Adrenal gland (tissue), 9 donors: ENCODE measurements at regions not wholly inside any gene's neighbourhood (a gene's known extent, or its start where the extent isn't known, plus 50 kb on each side); places are given as distances from the start of the nearest gene placed in this dataset.
A peak's percentile ranks its signal among the peaks of the same experiment; 100 is the strongest.
"Not testable (repeated sequence)": the region's sequence is repeated elsewhere in the genome, so short reads cannot be mapped to it uniquely, and the experiment has no call there.

Experiments
- DNase-seq, 7 donors: peaks; one replicate each; pipeline ENCODE4 v3.0.0-alpha.2; 2019 to 2020
- H3K27ac ChIP-seq, 5 donors: fragments of 200-600 bp; sonication (generic) in 4 of 5; 1 replicate in 3 of 5; 2 replicates in 2 of 5; pipeline versions ENCODE4 v1.5.1 to v1.8.0; 2016 to 2020; ENCODE audit warnings: mild to moderate bottlenecking in 1 of 5
- H3K27me3 ChIP-seq: fragments of 200-600 bp; 2 replicates; pipeline ENCODE4 v1.8.0; 2021
- H3K36me3 ChIP-seq, 2 donors: fragments of 200-600 bp; replicated peaks in 1 of 2; 1 replicate in 1 of 2; 2 replicates in 1 of 2; pipeline versions ENCODE4 v1.5.1 to v1.8.0; 2018 to 2022
- H3K4me1 ChIP-seq, 2 donors: fragments of 200-600 bp; replicated peaks in 1 of 2; 1 replicate in 1 of 2; 2 replicates in 1 of 2; pipeline versions ENCODE4 v1.5.1 to v1.8.0; 2018 to 2021
- H3K4me3 ChIP-seq, 4 donors: fragments of 200-600 bp; sonication (generic) in 3 of 4; one replicate each; pipeline ENCODE4 v1.5.1; 2016 to 2018
- H3K9me3 ChIP-seq, 3 donors: fragments of 200-600 bp; sonication (generic) in 1 of 3; replicated peaks in 1 of 3; 1 replicate in 2 of 3; 2 replicates in 1 of 3; pipeline versions ENCODE4 v1.5.1 to v1.8.0; 2016 to 2021
- POLR2A ChIP-seq, 2 donors: fragments of 450-650 bp; IDR thresholded peaks; one replicate each; pipeline ENCODE4 v1.6.1; 2017; ENCODE audit warnings: antibody characterized with exemption in 2 of 2, mild to moderate bottlenecking in 2 of 2, moderate library complexity in 1 of 2
- WGBS, 4 donors: extraction: QIAGEN DNeasy Blood & Tissue Kit in 2 of 4; methylation state at CpG; one replicate each; pipeline versions ENCODE4 v1.1.5 to v1.1.7; 2013 to 2017; 5-methylcytosine and 5-hydroxymethylcytosine counted together
- intact Hi-C, 2 donors: fragments of 100-400 bp; cut with DNase I; formaldehyde crosslinking; loops; one replicate each; pipeline versions ENCODE4 v1.14.1 to v1.15.0; 2022 to 2023
- TF ChIP-seq, protein P1 (sequence below), 6 experiments: fragments of 450-650 bp in 4 of 6; fragments of 200-600 bp in 2 of 6; sonication (generic) in 1 of 6; IDR thresholded peaks; 1 replicate in 5 of 6; 2 replicates in 1 of 6; pipeline versions ENCODE4 v1.5.1 to v1.8.0; 2016 to 2021; ENCODE audit warnings: antibody characterized with exemption in 6 of 6, mild to moderate bottlenecking in 2 of 6, moderate library complexity in 1 of 6
- donor health status: healthy with polysubstance abuse.
- donor health status: Bipolar disorder and iron deficiency.
- donor health status: DM: yes; HTN: yes; CAD: no.
- donor health status: DM: no; HTN: no; CAD: no.
- donor health status: DM: no; HTN: no; CAD: no.

DNA sequence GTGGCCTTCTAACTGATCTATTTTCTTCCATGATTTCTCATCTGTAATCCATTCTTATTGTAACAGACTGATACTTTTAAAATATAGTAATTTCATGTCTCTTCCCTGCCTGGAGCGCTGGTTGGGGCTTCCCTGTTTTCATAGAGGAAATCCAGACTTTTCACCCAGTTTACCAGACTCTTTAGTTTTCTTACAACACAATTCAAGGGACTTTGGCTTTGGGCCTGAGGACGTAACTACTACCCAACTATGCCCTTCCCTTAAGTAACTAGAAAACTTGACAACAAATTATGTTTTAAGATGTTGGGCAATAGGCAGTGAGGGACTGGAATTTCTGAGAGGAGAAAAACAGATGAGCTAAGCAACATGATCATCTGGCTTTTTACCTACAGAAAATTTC is 289.6 kb downstream of the FGF10 start:
- no peaks in the 10 kb centered on the region for H3K36me3 ChIP-seq
- no peaks in the 10 kb centered on the region for H3K27me3 ChIP-seq
- H3K4me3 ChIP-seq = no peak overlapping the region
- no peak for TF ChIP-seq POLR2A (IDR thresholded peaks at IDR 0.05)
- TF ChIP-seq, protein P1, sequence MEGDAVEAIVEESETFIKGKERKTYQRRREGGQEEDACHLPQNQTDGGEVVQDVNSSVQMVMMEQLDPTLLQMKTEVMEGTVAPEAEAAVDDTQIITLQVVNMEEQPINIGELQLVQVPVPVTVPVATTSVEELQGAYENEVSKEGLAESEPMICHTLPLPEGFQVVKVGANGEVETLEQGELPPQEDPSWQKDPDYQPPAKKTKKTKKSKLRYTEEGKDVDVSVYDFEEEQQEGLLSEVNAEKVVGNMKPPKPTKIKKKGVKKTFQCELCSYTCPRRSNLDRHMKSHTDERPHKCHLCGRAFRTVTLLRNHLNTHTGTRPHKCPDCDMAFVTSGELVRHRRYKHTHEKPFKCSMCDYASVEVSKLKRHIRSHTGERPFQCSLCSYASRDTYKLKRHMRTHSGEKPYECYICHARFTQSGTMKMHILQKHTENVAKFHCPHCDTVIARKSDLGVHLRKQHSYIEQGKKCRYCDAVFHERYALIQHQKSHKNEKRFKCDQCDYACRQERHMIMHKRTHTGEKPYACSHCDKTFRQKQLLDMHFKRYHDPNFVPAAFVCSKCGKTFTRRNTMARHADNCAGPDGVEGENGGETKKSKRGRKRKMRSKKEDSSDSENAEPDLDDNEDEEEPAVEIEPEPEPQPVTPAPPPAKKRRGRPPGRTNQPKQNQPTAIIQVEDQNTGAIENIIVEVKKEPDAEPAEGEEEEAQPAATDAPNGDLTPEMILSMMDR (IDR thresholded peaks at IDR 0.05) = no peak
- H3K4me1 ChIP-seq = no peaks in the 10 kb centered on the region
- no peak overlapping the region for H3K27ac ChIP-seq
- 74 to 87% (median 80%) methylated on average over 2 of the region's 2 CpGs for WGBS, 4 donors
- no peaks in the 10 kb centered on the region for H3K9me3 ChIP-seq
- intact Hi-C loops = no loop called here
- no peak for DNase-seq

DNA sequence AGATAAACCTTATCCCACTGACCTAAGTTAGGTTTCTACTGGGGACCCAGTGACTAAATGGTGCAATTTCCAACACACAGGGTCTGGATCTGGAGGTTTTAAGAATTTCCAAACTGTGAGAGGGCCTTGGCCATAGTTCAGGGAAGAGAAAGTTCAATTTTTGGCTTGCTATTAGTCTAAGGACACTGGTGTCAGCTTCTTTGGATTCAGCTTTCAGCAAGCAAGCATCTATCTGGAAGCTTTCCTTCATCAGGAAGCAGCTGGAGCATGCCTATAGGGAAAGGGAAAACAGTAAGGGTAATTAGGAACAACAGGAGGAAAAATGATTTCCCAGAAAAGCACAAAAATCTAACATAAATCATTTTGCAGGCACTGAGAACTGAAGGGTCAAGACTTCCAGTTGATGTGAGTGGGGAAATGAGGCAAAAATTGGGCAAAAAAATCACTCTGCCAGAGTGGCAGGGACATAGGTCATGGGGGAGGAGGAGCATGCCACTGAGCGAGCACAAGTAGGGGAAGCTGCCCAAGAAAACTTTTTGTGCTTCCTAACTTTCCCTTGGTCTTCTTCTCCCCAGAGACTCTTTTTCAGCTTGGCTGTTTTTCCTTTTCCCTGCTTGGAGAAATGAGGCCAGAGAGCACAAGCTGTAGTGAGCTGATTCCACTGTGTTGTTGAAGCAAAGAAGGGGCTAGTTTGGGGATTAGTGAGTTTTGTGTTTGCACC is 299.6 kb downstream of the FGF10 start:
- TF ChIP-seq POLR2A (IDR thresholded peaks at IDR 0.05) = no peak
- TF ChIP-seq, protein P1 (IDR thresholded peaks at IDR 0.05) = no peak
- H3K27ac ChIP-seq = peak overlapping the region in 1 of 5 donors; percentile 7
- intact Hi-C loops = no loop called here

DNA sequence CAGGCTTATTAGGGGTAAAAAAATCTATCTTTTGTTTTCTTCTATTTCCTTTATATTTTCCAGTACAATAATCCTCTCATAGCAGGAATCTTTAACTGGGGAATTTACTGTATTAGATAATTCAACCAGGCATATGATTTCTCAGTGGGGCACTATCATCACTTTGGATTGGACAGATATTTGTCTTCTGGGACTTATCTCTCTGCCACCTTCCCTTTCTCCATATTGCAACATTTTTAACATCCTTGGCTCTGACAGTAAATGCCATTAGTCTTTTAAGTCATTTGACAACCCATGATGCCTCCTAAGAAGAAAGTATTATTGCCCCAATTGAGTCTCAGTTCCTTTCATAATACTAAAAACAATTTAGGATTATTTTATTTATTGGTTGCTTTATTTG is 304.1 kb downstream of the FGF10 start:
- Histone ChIP-seq H3K4me1 (no peaks in the 10 kb centered on the region), H3K9me3 (no peaks in the 10 kb centered on the region), H3K27me3 (no peaks in the 10 kb centered on the region), H3K36me3 (no peaks in the 10 kb centered on the region), H3K27ac (no peak overlapping the region), H3K4me3 (no peak overlapping the region)
- intact Hi-C loops = no loop called here
- DNase-seq = no peak
- TF ChIP-seq POLR2A (IDR thresholded peaks at IDR 0.05) = no peak
- TF ChIP-seq, protein P1 (IDR thresholded peaks at IDR 0.05) = no peak

More for the DNA sequence above, 299.6 kb downstream of the FGF10 start:
- H3K4me3 ChIP-seq = no peak overlapping the region
- H3K4me1 ChIP-seq = no peaks in the 10 kb centered on the region
- 19 to 52% (median 42%) methylated on average over 1 of the region's 1 CpG for WGBS, 4 donors
- no peaks in the 10 kb centered on the region for H3K36me3 ChIP-seq
- peak in 1 of 7 donors; percentile 36 for DNase-seq
- H3K27me3 ChIP-seq = no peaks in the 10 kb centered on the region
- no peaks in the 10 kb centered on the region for H3K9me3 ChIP-seq

DNA sequence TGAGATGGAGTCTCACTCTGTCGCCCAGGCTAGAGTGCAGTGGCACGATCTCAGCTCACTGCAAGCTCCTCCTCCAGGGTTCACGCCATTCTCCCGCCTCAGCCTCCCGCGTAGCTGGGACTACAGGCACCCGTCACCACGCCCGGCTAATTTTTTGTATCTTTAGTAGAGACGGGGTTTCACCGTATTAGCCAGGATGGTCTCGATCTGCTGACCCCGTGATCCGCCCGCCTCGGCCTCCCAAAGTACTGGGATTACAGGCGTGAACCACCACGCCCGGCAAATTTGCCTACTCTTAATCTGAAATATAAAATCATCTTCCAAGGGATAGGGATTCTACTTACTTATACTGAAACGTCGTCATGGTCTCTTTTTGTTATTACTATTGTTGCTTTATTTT is 314.7 kb downstream of the FGF10 start:
- DNase-seq, H3K4me3 ChIP-seq, H3K27ac ChIP-seq, H3K4me1 ChIP-seq, H3K9me3 ChIP-seq, intact Hi-C loops, H3K27me3 ChIP-seq, H3K36me3 ChIP-seq: not testable (repeated sequence)
- 94 to 97% (median 95%) methylated on average over 21 of the region's 21 CpGs for WGBS, 4 donors

DNA sequence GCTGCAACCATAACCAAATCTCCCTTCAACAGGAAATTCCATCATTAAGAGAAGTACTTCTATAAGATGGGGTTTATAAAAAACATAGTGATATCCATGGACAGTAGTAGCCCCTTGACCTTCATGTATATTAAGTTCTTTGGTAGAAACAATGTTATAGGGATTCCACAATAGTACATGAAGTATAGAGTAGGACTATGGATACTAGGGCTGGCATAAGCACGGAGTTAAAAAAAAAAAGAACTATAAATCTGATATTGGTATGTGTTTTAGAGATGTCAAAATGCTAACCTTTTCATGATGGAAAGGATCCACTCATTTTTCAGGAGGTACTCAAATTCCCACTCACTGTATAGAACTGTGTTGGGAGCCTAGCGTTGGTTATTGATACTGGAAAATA is 337.6 kb downstream of the FGF10 start:
- no peak for DNase-seq
- Histone ChIP-seq H3K4me3 (no peak overlapping the region), H3K36me3 (no peaks in the 10 kb centered on the region), H3K27ac (no peak overlapping the region), H3K27me3 (no peaks in the 10 kb centered on the region), H3K9me3 (no peaks in the 10 kb centered on the region), H3K4me1 (no peaks in the 10 kb centered on the region)
- TF ChIP-seq, protein P1 (IDR thresholded peaks at IDR 0.05) = no peak
- no peak for TF ChIP-seq POLR2A (IDR thresholded peaks at IDR 0.05)
- intact Hi-C loops = no loop called here
- 85 to 89% (median 86%) methylated on average over 2 of the region's 2 CpGs for WGBS, 4 donors
